HG02884 (cell line): ENCODE measurements at regions not wholly inside any gene's neighbourhood (a gene's known extent, or its start where the extent isn't known, plus 50 kb on each side); places are given as distances from the start of the nearest gene placed in this dataset.
"Not testable (repeated sequence)": the region's sequence is repeated elsewhere in the genome, so short reads cannot be mapped to it uniquely, and the experiment has no call there.

Source experiments
- ATAC-seq: cut with Tn5 transposase; IDR thresholded peaks from one replicate; pipeline ENCODE4 v1.9.1; 2021; ENCODE audit warnings: mild to moderate bottlenecking, moderate library complexity; ENCODE audit not compliant: unreplicated experiment

DNA sequence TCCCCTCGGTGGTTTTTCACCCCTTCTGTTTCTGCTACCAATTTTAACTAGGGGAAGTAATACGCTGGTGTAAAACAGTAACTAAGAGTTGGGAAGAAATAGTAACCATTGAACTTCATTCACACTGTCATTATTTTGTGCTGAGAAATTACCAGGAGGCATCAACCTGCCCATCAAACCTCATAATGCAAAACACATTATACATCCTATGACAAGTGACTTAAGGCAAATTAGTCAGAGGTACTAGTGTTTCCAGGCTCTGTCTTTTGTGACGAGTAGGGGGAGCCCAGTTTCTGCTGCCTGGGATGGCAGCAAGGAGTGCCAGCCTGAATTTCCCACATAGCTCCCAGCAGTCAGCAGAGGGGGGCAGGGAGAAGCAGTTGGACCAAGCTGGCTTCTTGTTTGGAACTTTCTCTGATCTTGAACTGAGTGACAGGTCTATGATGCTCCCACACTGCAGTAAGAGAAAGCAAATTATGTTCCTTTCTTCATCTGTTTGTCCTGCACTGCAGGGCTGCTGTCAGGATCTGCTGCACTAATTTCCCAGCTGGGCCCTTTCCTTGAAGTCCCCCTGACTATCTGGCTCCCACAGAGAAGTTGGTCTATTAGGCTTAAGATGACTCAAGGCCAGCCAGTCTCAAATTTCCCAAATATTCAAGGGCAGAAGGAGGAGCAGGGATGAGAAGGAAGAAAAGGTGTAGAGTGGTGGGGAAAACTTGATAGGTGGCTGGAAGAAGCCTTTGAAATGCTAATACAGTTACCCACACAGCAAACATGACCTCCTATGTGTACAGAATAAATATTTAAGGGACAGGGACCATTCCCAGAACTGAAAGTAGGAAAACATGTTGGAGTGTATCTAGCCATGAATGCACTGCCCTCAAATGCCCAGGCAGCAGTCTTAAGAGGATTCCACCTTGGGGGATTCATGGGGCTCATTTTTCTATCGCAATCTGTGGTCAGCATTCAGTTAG, 322.8 kb downstream of the SEC16B start:
- ATAC-seq: no peak

DNA sequence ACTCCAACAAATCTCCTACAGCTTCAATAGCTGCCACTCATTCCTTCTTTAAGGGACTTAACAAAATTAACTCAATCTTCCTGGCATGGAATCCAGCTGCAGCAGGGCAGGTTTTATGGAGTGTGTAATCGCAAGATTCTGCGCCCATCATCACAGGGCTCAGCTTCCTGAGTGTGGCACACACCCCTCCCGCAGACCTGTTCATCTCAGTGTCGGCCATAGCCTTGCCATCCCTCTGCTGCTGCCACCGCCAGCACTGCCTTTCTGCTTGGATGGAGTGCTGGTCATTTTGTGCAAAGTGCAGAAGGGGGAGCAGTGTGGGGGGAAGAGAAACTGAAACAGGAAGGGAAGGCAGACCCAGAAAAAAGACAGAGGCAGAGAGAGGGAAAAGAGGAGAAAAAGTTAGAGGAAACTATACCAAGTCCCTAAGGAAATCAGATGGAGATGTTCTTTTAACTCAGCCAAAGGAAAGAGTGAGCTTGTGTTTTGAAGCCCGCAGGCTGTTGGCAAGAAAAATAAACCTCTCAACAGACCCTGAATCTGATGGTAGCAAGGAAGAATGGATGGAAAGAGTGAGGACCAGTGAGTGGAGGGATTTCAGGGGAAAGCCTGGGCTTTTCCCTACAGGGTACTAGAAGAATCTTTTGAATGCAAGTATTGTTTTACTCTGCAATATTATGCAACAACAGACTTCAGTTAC, 324.2 kb downstream of the SEC16B start:
- no peak for ATAC-seq

DNA sequence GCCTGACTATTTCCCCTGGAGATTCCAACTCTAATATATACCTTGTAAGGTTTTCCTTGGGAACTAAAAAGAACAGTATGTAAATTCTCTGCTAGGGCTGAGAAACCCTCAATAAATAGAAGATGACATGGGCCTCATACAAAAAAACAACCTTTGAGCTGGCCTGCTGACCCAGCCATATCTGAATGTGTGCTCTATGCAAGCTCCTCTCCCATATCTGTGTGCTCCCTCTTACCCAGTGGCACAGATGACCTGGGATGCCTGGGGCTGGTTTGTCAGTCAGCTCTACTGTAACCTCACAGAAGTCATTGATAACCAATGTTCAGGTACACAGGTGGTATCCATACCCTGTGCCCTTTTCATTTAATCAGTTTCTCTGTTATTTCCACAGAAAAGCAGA, 329.2 kb downstream of the SEC16B start:
- ATAC-seq: no peak

DNA sequence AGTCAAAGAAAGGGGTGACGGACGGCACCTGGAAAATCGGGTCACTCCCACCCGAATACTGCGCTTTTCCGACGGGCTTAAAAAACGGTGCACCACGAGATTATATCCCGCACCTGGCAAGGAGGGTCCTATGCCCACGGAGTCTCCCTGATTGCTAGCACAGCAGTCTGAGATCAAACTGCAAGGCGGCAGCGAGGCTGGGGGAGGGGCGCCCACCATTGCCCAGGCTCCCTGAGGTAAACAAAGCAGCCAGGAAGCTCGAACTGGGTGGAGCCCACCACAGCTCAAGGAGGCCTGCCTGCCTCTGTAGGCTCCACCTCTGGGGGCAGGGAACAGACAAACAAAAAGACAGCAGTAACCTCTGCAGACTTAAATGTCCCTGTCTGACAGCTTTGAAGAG, 335.7 kb downstream of the SEC16B start:
- not testable (repeated sequence) for ATAC-seq

DNA sequence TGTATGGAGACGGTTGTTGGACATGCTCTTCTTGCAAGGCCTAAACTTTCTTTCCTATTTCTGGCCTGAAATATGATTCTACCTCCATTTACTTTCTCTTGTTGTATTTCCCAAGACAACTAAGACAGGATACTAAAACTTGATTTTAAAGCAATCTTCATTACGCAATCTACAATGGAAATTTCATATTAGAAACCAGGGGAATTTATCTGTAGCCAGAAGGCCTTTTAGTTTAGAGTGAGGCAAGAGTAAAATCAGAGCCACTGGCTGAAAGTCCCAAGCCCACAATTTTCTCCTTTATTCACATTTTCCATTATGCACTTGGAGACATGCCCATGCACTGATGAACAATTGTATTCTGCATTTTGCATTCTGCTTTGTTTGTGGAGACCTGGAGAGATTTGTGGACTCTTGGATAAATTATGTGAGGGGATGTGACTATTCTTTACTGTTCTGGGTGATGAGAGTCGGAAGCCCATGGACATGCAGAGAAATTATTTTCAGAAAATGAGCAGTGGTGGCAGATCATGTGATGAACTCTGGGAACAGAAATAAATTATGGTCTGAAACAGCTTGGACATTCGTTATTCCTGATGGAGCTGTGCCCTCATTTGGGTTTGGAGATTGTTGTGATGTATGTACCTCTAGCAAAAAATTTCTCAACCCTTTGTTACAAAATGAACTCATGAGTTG, 336.8 kb downstream of the SEC16B start:
- no peak for ATAC-seq

DNA sequence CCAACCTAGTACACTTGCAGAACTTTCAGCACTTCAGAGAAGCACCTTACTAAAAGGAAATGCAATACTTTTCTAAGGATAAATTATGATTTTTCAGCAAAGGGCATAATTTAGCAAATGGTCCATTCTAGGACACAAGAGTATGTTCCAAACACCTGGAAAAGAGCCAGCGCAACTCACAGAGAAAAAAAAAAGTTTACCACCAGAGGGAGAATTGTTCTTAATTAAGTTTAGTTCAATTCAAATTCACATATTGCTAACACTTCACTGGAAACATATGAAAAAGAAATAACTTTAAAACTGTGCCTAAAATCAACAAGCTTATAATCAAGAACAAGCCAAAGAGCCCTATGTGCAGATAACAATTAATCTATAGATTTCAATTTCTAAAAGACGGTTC, 338.1 kb downstream of the SEC16B start:
- ATAC-seq: no peak

DNA sequence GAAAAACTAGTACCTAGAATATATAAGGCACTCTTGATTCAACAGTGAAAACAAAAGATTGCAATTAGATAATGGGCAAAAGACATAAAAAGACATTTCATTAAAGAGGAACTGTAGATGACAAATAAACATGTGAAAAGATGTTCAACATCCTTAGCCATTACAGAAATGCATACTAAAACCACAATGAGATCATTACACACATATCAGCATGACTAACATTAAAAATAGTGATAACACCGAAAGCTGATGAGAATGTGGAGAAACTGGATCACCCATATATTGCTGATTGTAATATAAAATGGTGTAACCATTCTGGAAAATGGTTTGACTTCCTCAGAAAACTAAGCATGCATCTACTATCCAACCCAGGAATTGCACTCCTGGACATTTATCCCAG, 340.3 kb downstream of the SEC16B start:
- ATAC-seq: no peak

DNA sequence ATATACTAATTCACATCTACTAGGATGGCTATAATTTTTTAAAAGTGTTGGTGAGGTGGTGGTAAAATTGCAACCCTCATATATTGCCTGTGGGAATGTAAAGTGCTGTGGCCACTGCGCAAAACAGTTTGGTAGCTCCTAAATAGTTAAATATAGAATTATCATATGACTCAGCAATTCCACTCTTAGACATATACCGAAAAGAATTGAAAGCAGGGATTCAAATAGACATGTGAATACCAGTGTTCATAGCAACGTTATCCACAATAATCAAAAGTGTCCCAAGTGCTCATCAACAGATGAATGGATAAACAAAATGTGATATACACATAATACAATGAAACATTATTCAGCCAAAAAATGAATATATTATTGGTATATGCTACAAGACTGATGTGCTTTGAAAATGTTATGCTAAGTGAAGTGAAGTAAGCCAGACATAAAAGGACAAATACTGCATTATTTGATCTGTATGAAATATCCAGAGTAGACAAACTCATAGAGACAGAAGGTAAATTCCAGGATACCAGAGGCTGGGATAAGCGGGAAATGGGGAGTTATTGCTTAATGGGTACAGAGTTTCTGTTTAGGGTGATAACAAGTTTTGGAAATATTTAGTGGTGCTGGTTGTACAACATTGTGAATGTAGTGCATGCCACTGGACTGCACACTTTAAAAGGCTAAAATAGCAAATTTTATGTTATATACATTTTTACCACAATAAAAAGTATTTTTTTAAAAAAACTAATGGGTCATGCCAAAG, 342.5 kb downstream of the SEC16B start:
- ATAC-seq: no peak

DNA sequence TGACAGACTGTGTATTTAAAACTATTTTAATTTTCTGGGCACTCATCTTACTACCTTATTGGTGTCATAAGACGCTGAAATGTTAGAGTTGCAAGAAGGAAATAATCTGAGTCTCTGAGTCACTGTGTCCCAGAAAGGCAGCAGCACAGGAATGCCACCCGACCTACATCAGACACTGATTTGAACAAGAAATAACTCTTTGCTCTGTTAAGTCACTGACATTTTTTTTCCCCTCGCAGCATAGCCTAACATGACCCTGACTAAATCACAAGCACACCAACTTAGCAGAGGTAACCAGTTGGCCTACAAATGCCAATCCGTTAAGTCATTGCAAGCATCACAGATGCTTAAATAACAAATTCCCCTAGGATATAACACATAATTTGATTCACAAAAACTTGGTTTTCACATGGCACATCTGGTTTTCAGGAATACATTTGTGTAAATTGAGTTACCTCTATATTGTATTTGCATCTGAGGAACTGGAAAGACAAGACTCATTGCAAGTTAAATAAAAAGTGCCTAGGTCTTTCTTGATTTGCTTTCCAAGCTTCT, 349.1 kb downstream of the SEC16B start:
- ATAC-seq: no peak

DNA sequence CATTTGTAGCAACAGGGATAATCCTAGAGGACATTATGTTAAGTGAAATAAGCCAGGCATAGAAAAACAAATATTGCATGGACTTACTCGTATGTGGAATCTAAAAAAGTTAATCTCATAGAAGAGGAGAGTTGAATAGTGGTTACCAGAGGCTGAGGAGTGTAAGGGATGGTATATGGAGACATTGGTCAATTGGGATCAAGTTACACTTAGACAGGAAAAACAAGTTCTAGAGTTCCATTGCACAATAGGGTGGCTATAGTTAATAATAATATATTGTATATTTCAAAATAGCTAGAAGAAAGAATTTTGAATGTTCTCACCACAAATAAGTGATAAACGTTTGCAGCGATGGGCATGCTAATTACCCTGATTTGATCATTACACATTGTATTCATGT, 354.6 kb downstream of the SEC16B start:
- ATAC-seq: no peak

DNA sequence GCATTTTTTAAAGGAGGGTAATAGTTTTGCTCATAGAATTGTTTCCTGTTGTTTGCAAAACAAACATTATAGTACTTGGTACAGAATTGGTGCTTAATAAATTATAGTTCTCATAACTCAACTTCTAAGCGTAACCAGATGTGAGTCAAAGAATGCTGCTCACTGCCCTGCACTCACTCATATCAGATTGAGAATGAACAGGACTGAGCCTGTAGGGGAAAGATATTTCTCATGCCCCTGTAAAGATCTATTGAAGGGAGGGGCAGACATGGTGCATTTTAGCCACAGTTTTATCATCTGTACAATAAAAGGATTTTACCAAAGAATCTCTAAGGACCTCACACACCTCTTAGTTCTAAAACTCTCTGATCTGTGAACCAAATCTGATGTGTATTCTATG, 358.5 kb downstream of the SEC16B start:
- ATAC-seq: no peak

DNA sequence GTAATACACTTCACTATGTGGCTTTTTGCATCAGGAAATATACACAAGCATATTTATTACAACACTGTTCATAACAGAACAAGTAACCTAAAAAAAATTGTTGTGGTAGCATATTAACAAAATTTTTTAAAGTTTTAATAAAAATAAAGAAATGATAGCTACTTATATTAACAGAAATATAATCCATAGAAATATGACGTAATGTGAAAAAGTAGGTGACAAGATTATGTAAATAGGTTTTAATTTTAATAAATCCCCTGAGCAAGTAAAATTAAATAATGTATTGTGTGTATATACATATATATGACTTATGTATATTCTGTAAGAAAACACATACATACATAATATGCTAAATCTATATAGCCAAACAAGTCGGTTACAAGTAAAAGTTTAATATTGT, 359.9 kb downstream of the SEC16B start:
- no peak for ATAC-seq

DNA sequence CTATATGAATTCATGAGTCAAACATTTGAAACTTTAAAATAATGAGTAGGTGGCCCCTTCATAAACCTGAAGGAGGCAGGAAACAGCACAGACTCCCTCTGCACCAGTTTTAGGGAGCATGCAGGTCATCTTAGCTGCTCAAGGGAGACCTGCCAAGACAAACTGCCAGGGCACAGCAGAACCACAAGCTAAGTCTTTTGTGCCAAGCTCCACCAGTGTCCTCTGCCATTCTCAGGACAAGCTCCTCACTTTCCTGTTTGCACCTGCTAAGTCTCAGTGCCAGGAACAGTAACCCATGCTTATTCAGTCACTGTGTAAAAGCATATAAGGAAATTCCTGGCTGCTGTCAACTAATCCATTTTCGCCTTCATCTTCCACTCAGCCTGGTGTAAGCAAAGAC, 368.9 kb downstream of the SEC16B start:
- ATAC-seq: no peak

DNA sequence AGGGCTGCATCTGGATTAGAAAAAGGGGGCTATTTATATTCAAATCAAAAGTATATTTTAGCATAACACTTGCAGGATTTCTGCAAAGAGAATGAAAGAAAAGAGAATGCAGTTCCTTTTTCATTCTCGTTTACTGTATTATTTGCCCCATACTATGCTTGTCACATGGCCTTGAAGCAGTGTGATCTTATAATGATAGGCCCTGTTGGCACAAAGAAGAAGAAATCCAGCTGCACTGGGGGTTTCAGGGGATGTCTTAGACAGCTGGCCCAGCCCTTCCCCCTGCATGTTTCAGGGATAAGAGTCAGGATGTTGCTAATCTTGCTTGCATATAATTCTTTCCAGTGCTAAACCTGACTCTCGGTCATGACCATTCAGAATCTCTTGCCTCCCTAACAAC, 369.5 kb downstream of the SEC16B start:
- no peak for ATAC-seq

DNA sequence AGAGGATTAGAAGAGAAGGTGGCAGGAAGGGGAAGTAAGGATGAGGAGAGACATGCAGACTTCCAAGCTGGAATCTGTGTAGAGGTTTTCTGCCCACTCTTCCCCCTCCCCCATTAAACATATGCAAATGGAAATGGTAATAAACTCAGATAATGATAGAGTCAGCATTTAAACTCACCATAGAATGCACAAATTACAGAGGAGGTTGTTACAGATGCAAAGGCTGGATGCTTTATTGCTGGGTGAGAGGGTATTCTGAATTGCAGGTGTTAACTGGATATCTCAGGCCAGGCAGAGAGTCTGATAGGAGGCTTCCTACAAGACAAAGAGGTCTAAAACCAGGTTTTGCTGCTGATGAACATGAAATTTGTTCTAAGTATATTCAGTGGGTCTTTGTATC, 372.5 kb downstream of the SEC16B start:
- no peak for ATAC-seq

DNA sequence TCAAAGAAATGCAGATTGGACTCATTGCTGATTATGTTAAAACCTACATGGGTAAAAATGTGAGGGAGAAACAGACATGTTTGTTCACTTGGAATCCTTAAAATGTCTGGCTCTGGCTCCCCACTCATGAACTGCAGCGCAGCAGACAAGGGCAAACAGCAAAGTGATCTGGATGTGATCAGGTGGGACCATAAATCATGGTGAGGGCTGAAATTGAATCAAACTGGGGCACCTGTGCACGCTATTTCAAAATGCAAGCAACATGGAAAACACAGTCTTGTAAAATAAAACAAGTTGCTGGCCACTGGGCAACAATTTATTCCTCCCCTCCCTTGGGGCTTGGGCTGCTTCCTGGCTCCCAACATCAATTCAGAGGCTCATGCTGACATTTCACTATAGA, 373.4 kb downstream of the SEC16B start:
- ATAC-seq: no peak

DNA sequence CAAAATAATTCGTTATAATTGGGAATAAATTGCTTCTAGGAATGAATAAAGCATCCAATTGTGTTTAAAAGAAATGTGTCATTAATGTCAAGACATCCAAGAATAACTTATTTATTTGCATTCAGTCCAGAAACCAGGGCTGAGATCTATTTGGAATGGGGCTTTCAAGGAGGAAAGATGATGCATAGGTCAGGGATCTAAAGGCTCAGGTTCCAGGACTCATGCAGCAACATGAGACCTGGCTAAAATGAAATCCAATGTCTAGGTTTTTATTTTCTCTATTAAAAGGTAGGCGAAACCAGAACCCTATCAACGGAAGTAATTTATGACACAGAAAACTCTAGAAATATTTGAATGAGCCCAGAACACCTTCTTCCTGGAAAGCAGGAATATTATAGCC, 376.8 kb downstream of the SEC16B start:
- ATAC-seq: no peak

DNA sequence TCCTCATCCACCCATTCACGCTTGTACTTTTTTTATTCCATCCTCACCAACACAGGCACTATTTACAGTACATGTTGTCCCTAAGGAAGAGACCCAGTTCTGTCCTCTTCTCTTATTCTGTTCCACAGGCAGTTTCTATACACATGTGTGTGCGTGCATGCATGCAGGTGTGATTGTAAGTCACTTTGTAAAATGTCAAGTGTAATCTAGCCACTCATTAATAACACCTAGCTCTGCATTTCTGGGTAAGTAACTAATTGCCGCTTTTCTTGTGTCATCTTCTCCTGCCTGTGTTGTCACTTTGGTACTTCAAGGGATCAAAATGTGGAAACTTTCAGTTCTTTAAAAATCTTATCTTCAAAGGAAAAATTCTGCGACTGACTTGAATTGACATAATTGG, 377.2 kb downstream of the SEC16B start:
- no peak for ATAC-seq

DNA sequence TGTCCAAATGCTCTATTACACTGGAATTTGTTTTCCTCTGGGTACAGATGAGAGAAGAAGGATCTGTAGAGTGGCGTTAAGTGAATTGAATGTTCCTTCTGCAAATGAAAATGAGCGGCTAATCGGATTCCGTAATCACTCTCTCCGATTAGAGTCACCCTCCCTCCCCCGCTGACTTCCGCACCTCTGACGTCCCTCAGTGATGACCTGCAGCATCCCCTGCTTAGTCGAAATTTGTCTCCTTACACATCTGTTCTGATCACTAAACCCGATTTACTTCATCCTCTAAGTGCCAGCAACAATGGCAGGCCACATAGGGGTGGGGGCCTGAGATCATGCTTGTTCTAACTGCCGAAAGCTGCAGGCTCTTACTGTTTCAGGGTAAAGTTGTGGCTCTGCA, 378.7 kb downstream of the SEC16B start:
- no peak for ATAC-seq

DNA sequence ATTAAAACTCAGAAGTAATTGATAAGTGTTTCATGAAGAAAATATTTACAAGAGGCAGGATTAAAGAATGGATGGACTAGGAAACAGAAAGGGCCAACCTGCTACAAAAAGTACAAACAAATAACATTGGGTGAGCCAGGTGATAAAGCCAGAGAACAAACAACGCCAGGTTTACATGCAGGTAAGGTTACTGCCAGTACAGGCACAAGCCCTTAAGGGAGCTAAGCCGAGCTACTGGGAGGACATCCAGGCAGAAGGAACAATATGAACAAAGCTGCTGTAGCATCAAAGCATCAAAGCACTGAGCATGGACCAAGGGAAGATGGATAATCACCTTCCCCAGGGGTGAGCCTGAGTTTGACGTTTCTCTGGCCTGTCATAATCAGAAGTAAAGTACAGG, 380.7 kb downstream of the SEC16B start:
- ATAC-seq: no peak

DNA sequence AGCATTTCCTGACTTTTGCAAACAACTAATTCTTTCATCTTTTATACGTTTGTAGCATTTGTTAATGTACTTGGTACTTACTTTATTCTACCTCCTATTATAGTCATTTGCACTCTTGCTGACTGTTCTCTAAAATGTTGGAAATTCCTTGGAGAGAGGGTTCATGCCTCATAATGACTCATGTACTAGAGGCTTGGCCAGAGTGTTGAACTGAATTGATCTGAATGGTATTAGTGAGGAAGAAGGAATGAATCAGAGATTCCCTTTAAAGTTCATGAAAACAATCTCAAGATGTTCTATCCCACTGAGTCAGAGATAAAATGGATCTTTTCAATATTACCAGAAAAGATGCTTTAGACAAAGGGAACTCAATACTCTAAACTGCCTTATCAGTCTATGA, 383.4 kb downstream of the SEC16B start:
- no peak for ATAC-seq
